ENCODE measurements at regions not wholly inside any gene's neighbourhood (a gene's known extent, or its start where the extent isn't known, plus 50 kb on each side); places are given as distances from the start of the nearest gene placed in this dataset.

- Histone ChIP-seq H3K36me3 (no peaks in the 10 kb centered on the region), H3K9me3 (peaks cover 5 to 17% (median 15%) of the 10 kb centered on the region in 4 donors), H3K4me1 (no peaks in the 10 kb centered on the region), H3K27me3 (no peaks in the 10 kb centered on the region), H3K27ac (no peak overlapping the region), H3K4me3 (no peak overlapping the region)
- no peak for DNase-seq
- 32 to 55% methylated on average over 3 of the region's 3 CpGs for WGBS, 2 donors
- TF ChIP-seq POLR2A (IDR thresholded peaks at IDR 0.05) (no peak), CTCF (IDR thresholded peaks at IDR 0.05) (no peak), POLR2AphosphoS5 (IDR thresholded peaks at IDR 0.05) (no peak), EP300 (IDR thresholded peaks at IDR 0.05) (no peak)
- ATAC-seq (ENCODE audit: low FRiP score in 2 of 2), result no peak
These were observed 73.3 kb upstream of the SOX1 start for GRCh38 chr13:111993691-111994090.

GRCh38 chr13:111994578-111994977, 72.4 kb upstream of the SOX1 start:
- Histone ChIP-seq H3K4me1 (no peaks in the 10 kb centered on the region), H3K36me3 (no peaks in the 10 kb centered on the region), H3K9me3 (peaks cover 5 to 16% (median 14%) of the 10 kb centered on the region in 4 donors), H3K27me3 (no peaks in the 10 kb centered on the region), H3K27ac (no peak overlapping the region), H3K4me3 (no peak overlapping the region)
- DNase-seq, result no peak
- 83 to 87% methylated on average over 11 of the region's 11 CpGs for WGBS, 2 donors
- TF ChIP-seq EP300 (IDR thresholded peaks at IDR 0.05), result no peak
- TF ChIP-seq POLR2A (IDR thresholded peaks at IDR 0.05), result no peak
- TF ChIP-seq CTCF (IDR thresholded peaks at IDR 0.05), result no peak
- no peak for TF ChIP-seq POLR2AphosphoS5 (IDR thresholded peaks at IDR 0.05)
- no peak for ATAC-seq (ENCODE audit: low FRiP score in 2 of 2)

GRCh38 chr13:111999352-111999751, 67.6 kb upstream of the SOX1 start:
- WGBS, 2 donors, result 80 to 81% methylated on average over 5 of the region's 5 CpGs
- Histone ChIP-seq H3K9me3 (no peaks in the 10 kb centered on the region), H3K36me3 (no peaks in the 10 kb centered on the region), H3K4me1 (no peaks in the 10 kb centered on the region), H3K27ac (no peak overlapping the region), H3K27me3 (no peaks in the 10 kb centered on the region), H3K4me3 (no peak overlapping the region)
- TF ChIP-seq CTCF (IDR thresholded peaks at IDR 0.05) (no peak), POLR2AphosphoS5 (IDR thresholded peaks at IDR 0.05) (no peak), EP300 (IDR thresholded peaks at IDR 0.05) (no peak), POLR2A (IDR thresholded peaks at IDR 0.05) (no peak)
- no peak for DNase-seq
- ATAC-seq (ENCODE audit: low FRiP score in 2 of 2), result no peak

- Histone ChIP-seq H3K4me1 (no peaks in the 10 kb centered on the region), H3K27ac (no peak overlapping the region), H3K27me3 (no peaks in the 10 kb centered on the region), H3K36me3 (no peaks in the 10 kb centered on the region), H3K4me3 (no peak overlapping the region), H3K9me3 (no peaks in the 10 kb centered on the region)
- TF ChIP-seq POLR2AphosphoS5 (IDR thresholded peaks at IDR 0.05), result no peak
- TF ChIP-seq EP300 (IDR thresholded peaks at IDR 0.05), result no peak
- no peak for TF ChIP-seq POLR2A (IDR thresholded peaks at IDR 0.05)
- no peak for TF ChIP-seq CTCF (IDR thresholded peaks at IDR 0.05)
- DNase-seq (no peak), ATAC-seq (ENCODE audit: low FRiP score in 2 of 2) (no peak)
- 83 to 92% methylated on average over 4 of the region's 4 CpGs for WGBS, 2 donors
These were observed 66.1 kb upstream of the SOX1 start for GRCh38 chr13:112000888-112001287.

- 91% methylated on average over 5 of the region's 5 CpGs for WGBS, 2 donors
- no peaks in the 10 kb centered on the region for H3K27me3 ChIP-seq
- H3K27ac ChIP-seq, result no peak overlapping the region
- no peaks in the 10 kb centered on the region for H3K4me1 ChIP-seq
- no peaks in the 10 kb centered on the region for H3K36me3 ChIP-seq
- DNase-seq, result no peak
- TF ChIP-seq POLR2A (IDR thresholded peaks at IDR 0.05) (no peak), POLR2AphosphoS5 (IDR thresholded peaks at IDR 0.05) (no peak), EP300 (IDR thresholded peaks at IDR 0.05) (no peak), CTCF (IDR thresholded peaks at IDR 0.05) (no peak)
- no peak overlapping the region for H3K4me3 ChIP-seq
- no peaks in the 10 kb centered on the region for H3K9me3 ChIP-seq
- ATAC-seq (ENCODE audit: low FRiP score in 2 of 2), result no peak
These were observed 65.4 kb upstream of the SOX1 start for GRCh38 chr13:112001571-112001970.
